GM23338 (cell line): ENCODE measurements at regions not wholly inside any gene's neighbourhood (a gene's known extent, or its start where the extent isn't known, plus 50 kb on each side); places are given as distances from the start of the nearest gene placed in this dataset.

Experiments
- ATAC-seq: fragments of 200-7000 bp; cut with Tn5 transposase; 3 replicates; pipeline ENCODE4 v1.9.1; 2020
- DNase-seq: peaks from one replicate; pipeline ENCODE4 v3.0.0-alpha.2; 2015; ENCODE audit warnings: low spot score
- H2AFZ ChIP-seq: fragments of 200-600 bp; sonication (generic); 2 replicates; pipeline ENCODE4 v1.8.0; 2016; ENCODE audit warnings: antibody characterized with exemption, mild to moderate bottlenecking, moderate library complexity
- H3F3A ChIP-seq: fragments of 200-600 bp; sonication (generic); replicated peaks from 2 replicates; pipeline ENCODE4 v1.8.0; 2017; ENCODE audit warnings: antibody characterized with exemption, mixed run types, low read depth
- H3K27ac ChIP-seq: fragments of 200-600 bp; sonication (generic); 2 replicates; pipeline ENCODE4 v1.6.1; 2016; ENCODE audit warnings: low read depth
- H3K27me3 ChIP-seq: fragments of 200-600 bp; sonication (generic); 2 replicates; pipeline ENCODE4 v1.8.0; 2016; ENCODE audit warnings: mild to moderate bottlenecking, mixed run types, moderate library complexity; ENCODE audit not compliant: insufficient read depth
- H3K36me3 ChIP-seq: fragments of 200-600 bp; sonication (generic); 2 replicates; pipeline ENCODE4 v1.8.0; 2016; ENCODE audit warnings: mild to moderate bottlenecking; ENCODE audit not compliant: insufficient read depth
- H3K4me1 ChIP-seq: fragments of 200-600 bp; sonication (generic); 2 replicates; pipeline ENCODE4 v1.8.0; 2016; ENCODE audit warnings: mild to moderate bottlenecking, moderate library complexity; ENCODE audit not compliant: insufficient read depth
- H3K4me2 ChIP-seq: fragments of 200-600 bp; sonication (generic); 2 replicates; pipeline ENCODE4 v1.7.1; 2017; ENCODE audit warnings: mixed run types
- H3K4me3 ChIP-seq: fragments of 200-600 bp; sonication (generic); 2 replicates; pipeline ENCODE4 v1.6.1; 2016; ENCODE audit warnings: mixed run types
- H3K79me2 ChIP-seq: fragments of 200-600 bp; sonication (generic); replicated peaks from 2 replicates; pipeline ENCODE4 v1.8.0; 2017; ENCODE audit warnings: mild to moderate bottlenecking; ENCODE audit not compliant: insufficient read depth
- H3K9me2 ChIP-seq: fragments of 200-600 bp; sonication (generic); 2 replicates; pipeline ENCODE4 v1.8.0; 2017; ENCODE audit not compliant: insufficient read depth
- H4K20me1 ChIP-seq: fragments of 200-600 bp; sonication (generic); replicated peaks from 2 replicates; pipeline ENCODE4 v1.8.0; 2017; ENCODE audit warnings: mild to moderate bottlenecking; ENCODE audit not compliant: insufficient read depth
- H3K27ac Mint-ChIP-seq: 2 replicates; pipeline ENCODE4 v1.8.0; 2020; ENCODE audit warnings: inconsistent platforms, mild to moderate bottlenecking, moderate library complexity, mixed read lengths
- H3K27me3 Mint-ChIP-seq: 3 replicates; pipeline ENCODE4 v1.8.0; 2022; ENCODE audit warnings: low read depth, mild to moderate bottlenecking, moderate library complexity, mixed read lengths, inconsistent platforms; ENCODE audit not compliant: insufficient read depth, poor library complexity
- H3K36me3 Mint-ChIP-seq: 3 replicates; pipeline ENCODE4 v1.8.0; 2021; ENCODE audit warnings: low read depth, mild to moderate bottlenecking, inconsistent platforms, moderate library complexity, mixed read lengths
- H3K4me1 Mint-ChIP-seq: 3 replicates; pipeline ENCODE4 v1.8.0; 2020; ENCODE audit warnings: mild to moderate bottlenecking, inconsistent platforms, mixed read lengths
- H3K4me3 Mint-ChIP-seq: 3 replicates; pipeline ENCODE4 v1.8.0; 2021; ENCODE audit warnings: moderate library complexity, mild to moderate bottlenecking, inconsistent platforms, mixed read lengths
- H3K9me3 Mint-ChIP-seq: 3 replicates; pipeline ENCODE4 v1.8.0; 2020; ENCODE audit warnings: moderate library complexity, mild to moderate bottlenecking, inconsistent platforms, mixed read lengths
- CREB1 ChIP-seq: fragments of 250-450 bp; sonication (Bioruptor Pico); IDR thresholded peaks from 2 replicates; pipeline ENCODE4 v1.5.0; 2020; ENCODE audit warnings: low read depth, mild to moderate bottlenecking, moderate library complexity
- EZH2 ChIP-seq: fragments of 200-600 bp; sonication (generic); IDR thresholded peaks from one replicate; pipeline ENCODE4 v1.8.0; 2017; ENCODE audit warnings: antibody characterized with exemption, mild to moderate bottlenecking, low read depth; ENCODE audit not compliant: unreplicated experiment
- EZH2phosphoT487 ChIP-seq: fragments of 200-600 bp; sonication (generic); IDR thresholded peaks from one replicate; pipeline ENCODE4 v1.8.1; 2018; ENCODE audit warnings: antibody characterized with exemption; ENCODE audit not compliant: unreplicated experiment
- JUNB ChIP-seq: IDR thresholded peaks from one replicate; pipeline ENCODE4 v1.6.1; 2016; ENCODE audit warnings: antibody characterized with exemption; ENCODE audit not compliant: unreplicated experiment
- NANOG ChIP-seq: IDR thresholded peaks from 2 replicates; pipeline ENCODE4 v1.6.1; 2016; ENCODE audit warnings: antibody characterized with exemption, borderline replicate concordance
- POLR2AphosphoS5 ChIP-seq: IDR thresholded peaks from 2 replicates; pipeline ENCODE4 v1.6.1; 2016; ENCODE audit warnings: antibody characterized with exemption, low read depth
- REST ChIP-seq: IDR thresholded peaks from one replicate; pipeline ENCODE4 v1.6.1; 2018; ENCODE audit warnings: antibody characterized with exemption; ENCODE audit not compliant: unreplicated experiment
- STAT1 ChIP-seq: IDR thresholded peaks from one replicate; pipeline ENCODE4 v1.6.1; 2016; ENCODE audit warnings: antibody characterized with exemption; ENCODE audit not compliant: unreplicated experiment
- ZNF331 ChIP-seq: fragments of 250-450 bp; sonication (Bioruptor Pico); IDR thresholded peaks from 2 replicates; pipeline ENCODE4 v1.5.0; 2020; ENCODE audit warnings: low read depth, mild to moderate bottlenecking, moderate library complexity

GRCh38 chr17:45660474-45660873 is 123.6 kb upstream of the CRHR1 start:
- H3K79me2 ChIP-seq = no peaks in the 10 kb centered on the region
- H3K27me3 ChIP-seq = no peaks in the 10 kb centered on the region
- TF ChIP-seq NANOG (no peak), REST (peak; percentile 76)
- Mint-ChIP-seq H3K4me1 (no peaks in the 10 kb centered on the region), H3K36me3 (no peaks in the 10 kb centered on the region), H3K27ac (no peak overlapping the region), H3K27me3 (peaks cover 9% of the 10 kb centered on the region), H3K9me3 (no peaks in the 10 kb centered on the region), H3K4me3 (no peak overlapping the region)
- no peak overlapping the region for H3K27ac ChIP-seq
- H3K36me3 ChIP-seq = no peaks in the 10 kb centered on the region
- H4K20me1 ChIP-seq = no peaks in the 10 kb centered on the region
- no peaks in the 10 kb centered on the region for H3K4me1 ChIP-seq
- no peak overlapping the region for H2AFZ ChIP-seq
- ATAC-seq (peak; percentile 96), DNase-seq (peak; percentile 36)
- H3F3A ChIP-seq = no peaks in the 10 kb centered on the region
- H3K4me3 ChIP-seq = no peak overlapping the region
- no peaks in the 10 kb centered on the region for H3K9me2 ChIP-seq
- H3K4me2 ChIP-seq = no peak overlapping the region

GRCh38 chr17:45662432-45662831 is 121.7 kb upstream of the CRHR1 start:
- H3K36me3 Mint-ChIP-seq = no peaks in the 10 kb centered on the region
- H3K27me3 Mint-ChIP-seq = peaks cover 10% of the 10 kb centered on the region
- Histone ChIP-seq H3K36me3 (no peaks in the 10 kb centered on the region), H3K27ac (no peak overlapping the region), H3K27me3 (no peaks in the 10 kb centered on the region), H3K79me2 (no peaks in the 10 kb centered on the region), H3F3A (no peaks in the 10 kb centered on the region), H2AFZ (no peak overlapping the region), H3K4me2 (no peak overlapping the region), H3K9me2 (no peaks in the 10 kb centered on the region), H3K4me3 (no peak overlapping the region), H4K20me1 (no peaks in the 10 kb centered on the region), H3K4me1 (no peaks in the 10 kb centered on the region)
- H3K4me3 Mint-ChIP-seq = no peak overlapping the region
- TF ChIP-seq ZNF331 (CRISPR knock-in tag) (no peak), JUNB (no peak), STAT1 (no peak), EZH2phosphoT487 (no peak), EZH2 (no peak), NANOG (no peak), POLR2AphosphoS5 (no peak), CREB1 (CRISPR knock-in tag) (no peak), REST (no peak)
- DNase-seq (no peak), ATAC-seq (no peak)
- no peaks in the 10 kb centered on the region for H3K9me3 Mint-ChIP-seq
- H3K4me1 Mint-ChIP-seq = no peaks in the 10 kb centered on the region
- H3K27ac Mint-ChIP-seq = no peak overlapping the region
